OCI-LY7 (cell line): ENCODE measurements at regions not wholly inside any gene's neighbourhood (a gene's known extent, or its start where the extent isn't known, plus 50 kb on each side); places are given as distances from the start of the nearest gene placed in this dataset.

Experiments
- CTCF ChIP-seq: fragments of 200-600 bp; sonication (generic); conservative IDR thresholded peaks from 2 replicates; pipeline ENCODE4 v1.5.1; 2014; ENCODE audit warnings: mild to moderate bottlenecking, antibody characterized with exemption, low read length, moderate library complexity, mixed read lengths
- EZH2phosphoT487 ChIP-seq: fragments of 200-600 bp; sonication (generic); IDR thresholded peaks from 2 replicates; pipeline ENCODE4 v1.6.1; 2018; ENCODE audit warnings: low read depth, borderline replicate concordance, mild to moderate bottlenecking, mixed run types, antibody characterized with exemption, low read length, moderate library complexity, mixed read lengths

GRCh38 chr5:98463676-98464075, 309.8 kb upstream of the RGMB start:
- TF ChIP-seq EZH2phosphoT487 (no peak), CTCF (no peak)
